ENCODE measurements at regions not wholly inside any gene's neighbourhood (a gene's known extent, or its start where the extent isn't known, plus 50 kb on each side); places are given as distances from the start of the nearest gene placed in this dataset.

- Histone ChIP-seq H3K27ac (replicated peaks) (no peak overlapping the region), H3K4me3 (replicated peaks; ENCODE audit: insufficient read depth, low read length) (no peak overlapping the region), H3K27me3 (ENCODE audit: insufficient read depth, poor library complexity, severe bottlenecking) (no peaks in the 10 kb centered on the region)
- DNase-seq (ENCODE audit: low read depth in 1 of 2, low spot score in 1 of 2), result no peak
- TF ChIP-seq POLR2AphosphoS5 (IDR thresholded peaks at IDR 0.05; ENCODE audit: low read depth), result no peak
- TF ChIP-seq GABPA (IDR thresholded peaks at IDR 0.05; ENCODE audit: low read depth), result no peak
- TF ChIP-seq CTCF (IDR thresholded peaks at IDR 0.05; ENCODE audit: insufficient read depth, low read length), result no peak
- no peak for TF ChIP-seq REST (IDR thresholded peaks at IDR 0.05; ENCODE audit: insufficient replicate concordance, low read depth)
- no peak for TF ChIP-seq SPI1 (IDR thresholded peaks at IDR 0.05; ENCODE audit: borderline replicate concordance, low read depth)
These were observed 1085.4 kb upstream of the CDH6 start for GRCh38 chr5:30108051-30108450.

- Histone ChIP-seq H3K27ac (replicated peaks) (no peak overlapping the region), H3K4me3 (replicated peaks; ENCODE audit: insufficient read depth, low read length) (no peak overlapping the region), H3K27me3 (ENCODE audit: insufficient read depth, poor library complexity, severe bottlenecking) (no peaks in the 10 kb centered on the region)
- DNase-seq (ENCODE audit: low read depth in 1 of 2, low spot score in 1 of 2), result no peak
- TF ChIP-seq CTCF (IDR thresholded peaks at IDR 0.05; ENCODE audit: insufficient read depth, low read length) (no peak), GABPA (IDR thresholded peaks at IDR 0.05; ENCODE audit: low read depth) (no peak), REST (IDR thresholded peaks at IDR 0.05; ENCODE audit: insufficient replicate concordance, low read depth) (no peak), POLR2AphosphoS5 (IDR thresholded peaks at IDR 0.05; ENCODE audit: low read depth) (no peak)
These were observed 1086.9 kb upstream of the CDH6 start for GRCh38 chr5:30106596-30106995.

- no peak for TF ChIP-seq REST (IDR thresholded peaks at IDR 0.05; ENCODE audit: insufficient replicate concordance, low read depth)
- TF ChIP-seq GABPA (IDR thresholded peaks at IDR 0.05; ENCODE audit: low read depth), result no peak
- no peak for TF ChIP-seq CTCF (IDR thresholded peaks at IDR 0.05; ENCODE audit: insufficient read depth, low read length)
- no peak for TF ChIP-seq SPI1 (IDR thresholded peaks at IDR 0.05; ENCODE audit: borderline replicate concordance, low read depth)
- TF ChIP-seq POLR2AphosphoS5 (IDR thresholded peaks at IDR 0.05; ENCODE audit: low read depth), result no peak
- DNase-seq (ENCODE audit: low read depth in 1 of 2, low spot score in 1 of 2), result no peak
- Histone ChIP-seq H3K27me3 (ENCODE audit: insufficient read depth, poor library complexity, severe bottlenecking) (no peaks in the 10 kb centered on the region), H3K4me3 (replicated peaks; ENCODE audit: insufficient read depth, low read length) (no peak overlapping the region), H3K27ac (replicated peaks) (no peak overlapping the region)
These were observed 1088.5 kb upstream of the CDH6 start for GRCh38 chr5:30104872-30105596.

Data from HL-60 (cell line).